Lower leg skin (tissue), 4 donors: ENCODE measurements at regions not wholly inside any gene's neighbourhood (a gene's known extent, or its start where the extent isn't known, plus 50 kb on each side); places are given as distances from the start of the nearest gene placed in this dataset.

Experiments
- DNase-seq, 2 donors: peaks; one replicate each; pipeline ENCODE4 v3.0.0-alpha.2; 2019; ENCODE audit warnings: low spot score in 2 of 2
- H3K4me3 ChIP-seq: fragments of 200-600 bp; sonication (generic); 2 replicates; pipeline ENCODE4 v1.5.1; 2017; ENCODE audit warnings: mild to moderate bottlenecking, low read depth; ENCODE audit not compliant: poor library complexity, severe bottlenecking
- POLR2A ChIP-seq, 2 donors: fragments of 450-650 bp; IDR thresholded peaks; one replicate each; pipeline ENCODE4 v1.6.1; 2016 to 2017; ENCODE audit warnings: antibody characterized with exemption in 2 of 2, mild to moderate bottlenecking in 1 of 2, moderate library complexity in 1 of 2
- WGBS, 2 donors: methylation state at CpG; one replicate each; pipeline ENCODE4 v1.1.5; 2018; 5-methylcytosine and 5-hydroxymethylcytosine counted together
- intact Hi-C: fragments of 100-400 bp; cut with DNase I; formaldehyde crosslinking; loops from one replicate; pipeline ENCODE4 v1.15.0; 2023; ENCODE audit warnings: low total_unique reads
- TF ChIP-seq, protein P1 (sequence below), 3 donors: fragments of 450-650 bp; IDR thresholded peaks; one replicate each; pipeline ENCODE4 v1.5.1; 2016; ENCODE audit warnings: antibody characterized with exemption in 3 of 3, mild to moderate bottlenecking in 3 of 3, moderate library complexity in 2 of 3

DNA sequence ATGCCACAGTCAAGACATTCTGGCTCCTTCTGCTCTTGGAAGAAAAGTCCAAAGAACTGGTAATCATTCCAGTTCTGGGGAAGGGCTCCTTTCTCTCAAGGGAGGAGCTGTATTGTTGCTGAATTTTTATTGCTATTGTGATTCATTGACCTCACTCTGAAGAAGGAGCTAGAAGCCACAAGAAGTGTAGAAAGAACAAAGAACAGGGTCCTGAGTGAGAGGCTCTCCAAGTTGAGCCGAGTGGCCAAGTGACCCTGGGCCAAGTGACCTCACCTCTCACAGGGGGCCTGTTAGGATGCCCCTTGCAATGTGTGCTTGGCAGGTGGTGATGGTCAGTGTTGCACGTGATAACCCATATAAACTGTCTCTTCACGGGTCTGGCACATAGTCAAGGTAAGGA is 173.3 kb downstream of the FGF18 start:
- no peak for DNase-seq
- intact Hi-C loops: loop anchor here (2.0 kb wide), 1 partner anchor 30 kb away; no protein-coding TSS in a partner anchor
- WGBS, 2 donors: 69 to 78% methylated on average over 3 of the region's 3 CpGs
- H3K4me3 ChIP-seq: no peak overlapping the region
- TF ChIP-seq, protein P1, sequence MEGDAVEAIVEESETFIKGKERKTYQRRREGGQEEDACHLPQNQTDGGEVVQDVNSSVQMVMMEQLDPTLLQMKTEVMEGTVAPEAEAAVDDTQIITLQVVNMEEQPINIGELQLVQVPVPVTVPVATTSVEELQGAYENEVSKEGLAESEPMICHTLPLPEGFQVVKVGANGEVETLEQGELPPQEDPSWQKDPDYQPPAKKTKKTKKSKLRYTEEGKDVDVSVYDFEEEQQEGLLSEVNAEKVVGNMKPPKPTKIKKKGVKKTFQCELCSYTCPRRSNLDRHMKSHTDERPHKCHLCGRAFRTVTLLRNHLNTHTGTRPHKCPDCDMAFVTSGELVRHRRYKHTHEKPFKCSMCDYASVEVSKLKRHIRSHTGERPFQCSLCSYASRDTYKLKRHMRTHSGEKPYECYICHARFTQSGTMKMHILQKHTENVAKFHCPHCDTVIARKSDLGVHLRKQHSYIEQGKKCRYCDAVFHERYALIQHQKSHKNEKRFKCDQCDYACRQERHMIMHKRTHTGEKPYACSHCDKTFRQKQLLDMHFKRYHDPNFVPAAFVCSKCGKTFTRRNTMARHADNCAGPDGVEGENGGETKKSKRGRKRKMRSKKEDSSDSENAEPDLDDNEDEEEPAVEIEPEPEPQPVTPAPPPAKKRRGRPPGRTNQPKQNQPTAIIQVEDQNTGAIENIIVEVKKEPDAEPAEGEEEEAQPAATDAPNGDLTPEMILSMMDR (IDR thresholded peaks at IDR 0.05): no peak
- no peak for TF ChIP-seq POLR2A (IDR thresholded peaks at IDR 0.05)

DNA sequence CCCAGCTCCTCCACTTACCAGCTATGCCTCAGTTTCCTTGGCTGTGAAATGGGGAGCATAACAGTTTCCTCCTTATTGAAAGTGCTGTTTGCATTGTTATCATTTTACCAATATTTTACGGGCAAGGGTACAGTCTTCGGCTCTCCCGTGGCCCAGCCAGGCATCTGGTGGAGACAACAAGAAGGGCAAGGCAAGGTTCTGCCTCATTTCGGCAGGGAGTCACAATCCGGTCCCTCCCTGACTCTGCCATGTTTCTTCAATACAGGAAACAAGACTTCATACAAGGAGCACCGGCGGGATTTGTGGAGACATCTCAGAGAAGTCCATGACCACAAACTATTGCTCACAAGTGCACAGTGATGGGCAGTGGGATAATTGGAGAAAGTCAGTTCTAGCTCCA is 174.0 kb downstream of the FGF18 start:
- 93 to 95% methylated on average over 7 of the region's 7 CpGs for WGBS, 2 donors
- no peak for TF ChIP-seq POLR2A (IDR thresholded peaks at IDR 0.05)
- TF ChIP-seq, protein P1 (IDR thresholded peaks at IDR 0.05): no peak
- H3K4me3 ChIP-seq: no peak overlapping the region
- no peak for DNase-seq
- intact Hi-C loops: loop anchor here (2.0 kb wide), 1 partner anchor 31 kb away; no protein-coding TSS in a partner anchor

DNA sequence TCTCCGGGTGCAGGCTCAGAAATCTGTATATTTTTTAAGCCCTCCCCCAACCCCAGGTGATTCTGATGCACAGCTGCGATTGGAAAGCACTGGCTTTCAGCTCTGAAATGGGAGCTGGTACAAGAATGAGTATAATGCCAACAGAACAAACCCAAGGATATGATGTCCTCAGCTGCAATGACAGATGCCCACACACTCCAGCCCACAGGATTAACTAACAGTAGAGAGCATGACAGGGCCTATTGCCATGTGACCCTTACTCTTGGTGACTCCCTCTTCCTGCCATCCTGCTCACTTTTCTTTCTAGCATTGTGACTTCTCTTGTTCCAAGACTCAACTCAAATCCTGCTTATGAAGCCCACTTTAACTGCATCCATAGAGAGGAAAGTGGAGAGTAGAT is 174.5 kb downstream of the FGF18 start:
- DNase-seq: no peak
- intact Hi-C loops: loop anchor here (2.0 kb wide), 1 partner anchor 31 kb away; no protein-coding TSS in a partner anchor
- TF ChIP-seq, protein P1 (IDR thresholded peaks at IDR 0.05): no peak
- TF ChIP-seq POLR2A (IDR thresholded peaks at IDR 0.05): no peak
- no peak overlapping the region for H3K4me3 ChIP-seq
- WGBS, 2 donors: 86 to 95% methylated on average over 2 of the region's 2 CpGs

DNA sequence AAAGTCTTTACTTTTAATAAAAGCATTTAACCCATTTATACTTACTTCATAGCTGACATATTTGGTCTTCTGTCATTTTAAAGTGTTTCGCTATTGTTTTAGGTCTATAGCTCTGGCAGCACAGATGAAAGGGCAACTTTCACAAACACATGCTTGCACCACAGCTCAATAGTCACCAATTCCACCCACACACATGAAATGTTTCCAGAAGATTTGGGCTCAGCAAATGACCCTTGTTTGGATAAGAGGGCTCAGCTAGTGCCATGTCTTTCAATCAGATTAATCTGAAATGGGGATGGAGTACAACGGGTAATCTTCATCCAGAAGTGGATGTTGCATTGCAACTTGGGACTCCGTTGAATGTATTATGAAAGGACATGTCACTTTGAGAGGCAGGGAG is 176.0 kb downstream of the FGF18 start:
- 79 to 82% methylated on average over 3 of the region's 3 CpGs for WGBS, 2 donors
- DNase-seq: no peak
- H3K4me3 ChIP-seq: no peak overlapping the region
- intact Hi-C loops: no loop called here
- TF ChIP-seq POLR2A (IDR thresholded peaks at IDR 0.05): no peak
- TF ChIP-seq, protein P1 (IDR thresholded peaks at IDR 0.05): no peak

DNA sequence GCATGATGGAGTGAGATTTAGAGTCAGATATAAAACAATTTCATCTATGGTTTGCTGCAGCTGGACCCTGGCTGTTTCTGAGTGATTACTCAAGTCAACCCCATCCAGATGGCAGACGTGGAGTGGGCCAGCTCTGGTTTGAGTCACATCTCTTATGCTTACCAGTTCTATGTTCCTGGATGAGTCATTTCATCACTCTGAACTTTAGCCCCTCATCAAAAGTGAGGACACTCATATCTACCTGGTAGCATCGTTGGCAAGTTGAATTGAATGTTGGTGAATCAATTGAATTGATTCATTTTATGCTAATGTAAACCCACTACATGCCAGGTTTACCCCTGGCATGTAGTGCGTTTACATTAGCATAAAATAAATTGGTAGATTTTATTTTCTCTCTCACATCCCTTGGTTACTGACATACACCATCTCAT is 176.4 kb downstream of the FGF18 start:
- DNase-seq: peak in 1 of 2 donors; percentile 74
- intact Hi-C loops: no loop called here
- no peak overlapping the region for H3K4me3 ChIP-seq
- TF ChIP-seq, protein P1 (IDR thresholded peaks at IDR 0.05): no peak
- no peak for TF ChIP-seq POLR2A (IDR thresholded peaks at IDR 0.05)
- WGBS, 2 donors: 31 to 43% methylated on average over 3 of the region's 3 CpGs

DNA sequence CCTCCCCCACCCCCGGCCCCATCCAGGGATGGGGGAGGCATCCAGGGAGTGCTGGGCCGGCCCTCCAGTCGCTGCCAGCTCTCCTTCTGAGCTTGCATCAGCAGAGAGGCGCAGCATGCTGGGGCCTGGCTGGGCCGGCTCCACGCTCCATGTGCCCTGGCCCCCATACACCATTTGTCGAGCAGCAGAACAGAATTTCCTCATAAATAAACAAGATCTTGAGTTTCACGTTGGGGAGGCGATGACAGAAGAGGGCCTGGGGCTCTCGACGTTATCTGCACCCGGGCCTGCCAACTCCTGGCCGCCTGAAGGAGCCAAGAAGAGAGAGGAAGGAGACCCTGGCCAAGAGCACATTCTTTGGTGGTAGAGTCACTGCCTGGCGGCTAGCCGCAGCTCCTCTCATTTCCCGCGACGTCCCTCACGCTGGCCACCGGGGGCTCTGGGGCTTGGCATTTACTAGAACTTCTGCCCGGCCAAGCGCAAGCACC is 177.0 kb downstream of the FGF18 start:
- 38 to 47% methylated on average over 17 to 20 of the region's 22 CpGs for WGBS, 2 donors
- intact Hi-C loops: no loop called here
- no peak overlapping the region for H3K4me3 ChIP-seq
- TF ChIP-seq, protein P1 (IDR thresholded peaks at IDR 0.05): no peak
- no peak for TF ChIP-seq POLR2A (IDR thresholded peaks at IDR 0.05)
- DNase-seq: peak in 1 of 2 donors; percentile 85
